Kidney (tissue), 13 donors: ENCODE measurements at regions not wholly inside any gene's neighbourhood (a gene's known extent, or its start where the extent isn't known, plus 50 kb on each side); places are given as distances from the start of the nearest gene placed in this dataset.

Experiments used
- DNase-seq, 5 donors: peaks; one replicate each; pipeline ENCODE4 v3.0.0-alpha.2; 2013 to 2020
- FAIRE-seq: peaks from 2 replicates; lab custom pipeline; 2012; peaks lifted over from hg19 to GRCh38; lab: Jason Lieb, UNC
- H3K27ac ChIP-seq, 2 donors: one replicate each; pipeline ENCODE4 v1.7.0; 2013; ENCODE audit warnings: low read depth in 2 of 2, low read length in 2 of 2, inconsistent platforms in 1 of 2
- H3K27me3 ChIP-seq: one replicate; pipeline ENCODE4 v1.7.1; 2013; ENCODE audit warnings: low read length, inconsistent platforms; ENCODE audit not compliant: control insufficient read depth, insufficient read depth
- H3K36me3 ChIP-seq, 3 donors: one replicate each; pipeline versions ENCODE4 v1.7.0 to v1.7.1; 2013; ENCODE audit warnings: low read length in 3 of 3, control low read depth in 1 of 3, inconsistent platforms in 1 of 3; ENCODE audit not compliant: insufficient read depth in 3 of 3, control insufficient read depth in 2 of 3
- H3K4me1 ChIP-seq, 3 donors: one replicate each; pipeline versions ENCODE4 v1.7.0 to v1.7.1; 2013; ENCODE audit warnings: low read length in 3 of 3, inconsistent platforms in 1 of 3, low read depth in 1 of 3; ENCODE audit not compliant: control insufficient read depth in 2 of 3, insufficient read depth in 2 of 3
- H3K4me3 ChIP-seq, 3 donors: one replicate each; pipeline versions ENCODE4 v1.7.0 to v1.8.1; 2013; ENCODE audit warnings: low read length in 3 of 3, control low read depth in 1 of 3, inconsistent platforms in 1 of 3
- H3K9ac ChIP-seq, 3 donors: one replicate each; pipeline versions ENCODE4 v1.7.0 to v1.7.1; 2013; ENCODE audit warnings: low read length in 3 of 3, control low read depth in 1 of 3, inconsistent platforms in 1 of 3
- H3K9me3 ChIP-seq, 3 donors: one replicate each; pipeline versions ENCODE4 v1.7.0 to v1.7.1; 2013; ENCODE audit warnings: low read length in 3 of 3, control low read depth in 1 of 3, inconsistent platforms in 1 of 3; ENCODE audit not compliant: control insufficient read depth in 2 of 3, insufficient read depth in 1 of 3
- intact Hi-C: fragments of 100-400 bp; cut with DNase I; formaldehyde crosslinking; loops from one replicate; pipeline ENCODE4 v1.11.1; 2022
- TF ChIP-seq, protein P1 (sequence below): IDR thresholded peaks from 3 replicates; pipeline ENCODE4 v1.5.1; 2012; ENCODE audit warnings: mild to moderate bottlenecking, moderate library complexity, borderline replicate concordance; ENCODE audit not compliant: insufficient read depth; ENCODE audit errors: extremely low read depth
- donor health status: control.
- donor health status: control.
- donor health status: control.
- donor health status: control.
- donor health status: control.
- donor health status: DM: yes; HTN: yes; CAD: no.
- donor health status: Normal renal cell carcinoma (clear cell type).

DNA sequence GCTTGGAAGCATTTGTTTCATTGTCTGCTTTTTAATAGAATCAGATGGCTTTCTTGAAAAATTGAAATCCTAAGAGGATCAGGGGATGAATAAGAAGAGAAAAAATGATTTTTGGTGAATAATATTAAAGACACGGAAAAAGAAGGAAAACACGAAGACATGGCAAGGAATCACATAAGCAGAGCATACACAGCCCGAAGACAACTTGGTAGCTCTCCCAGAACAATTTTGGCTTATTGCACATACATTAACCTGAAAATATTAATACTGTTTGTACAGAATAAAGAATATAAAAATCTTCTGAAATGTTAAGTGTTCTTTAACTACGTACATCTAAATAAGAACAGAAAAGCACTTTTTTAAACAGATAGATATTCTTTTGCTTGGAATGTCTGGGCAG, 150.0 kb downstream of the SHOX2 start:
- no peak for FAIRE-seq

DNA sequence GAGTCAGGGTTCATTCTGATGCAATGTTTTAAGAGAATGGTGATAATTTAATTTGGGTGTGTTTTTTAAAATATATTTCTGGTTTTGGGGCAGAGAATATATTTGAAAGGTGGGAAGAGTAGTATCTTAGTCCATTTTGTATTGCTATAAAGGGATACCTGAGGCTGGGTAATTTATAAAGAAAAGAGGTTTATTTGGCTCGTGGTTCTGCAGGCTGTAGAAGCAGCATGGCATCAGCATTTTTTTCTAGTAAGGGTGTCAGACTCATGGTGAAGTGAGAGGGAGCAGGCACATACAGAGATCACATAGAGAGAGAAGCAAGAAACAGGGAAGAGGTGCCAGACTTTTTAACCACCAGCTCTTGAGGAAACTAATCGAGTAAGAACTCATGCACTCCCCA, 152.7 kb downstream of the SHOX2 start:
- Histone ChIP-seq H3K36me3 (no peaks in the 10 kb centered on the region), H3K27ac (no peak overlapping the region), H3K4me1 (no peaks in the 10 kb centered on the region), H3K27me3 (peaks cover 3% of the 10 kb centered on the region), H3K4me3 (no peak overlapping the region), H3K9me3 (no peaks in the 10 kb centered on the region), H3K9ac (no peak overlapping the region)
- DNase-seq (no peak), FAIRE-seq (no peak)
- TF ChIP-seq, protein P1, sequence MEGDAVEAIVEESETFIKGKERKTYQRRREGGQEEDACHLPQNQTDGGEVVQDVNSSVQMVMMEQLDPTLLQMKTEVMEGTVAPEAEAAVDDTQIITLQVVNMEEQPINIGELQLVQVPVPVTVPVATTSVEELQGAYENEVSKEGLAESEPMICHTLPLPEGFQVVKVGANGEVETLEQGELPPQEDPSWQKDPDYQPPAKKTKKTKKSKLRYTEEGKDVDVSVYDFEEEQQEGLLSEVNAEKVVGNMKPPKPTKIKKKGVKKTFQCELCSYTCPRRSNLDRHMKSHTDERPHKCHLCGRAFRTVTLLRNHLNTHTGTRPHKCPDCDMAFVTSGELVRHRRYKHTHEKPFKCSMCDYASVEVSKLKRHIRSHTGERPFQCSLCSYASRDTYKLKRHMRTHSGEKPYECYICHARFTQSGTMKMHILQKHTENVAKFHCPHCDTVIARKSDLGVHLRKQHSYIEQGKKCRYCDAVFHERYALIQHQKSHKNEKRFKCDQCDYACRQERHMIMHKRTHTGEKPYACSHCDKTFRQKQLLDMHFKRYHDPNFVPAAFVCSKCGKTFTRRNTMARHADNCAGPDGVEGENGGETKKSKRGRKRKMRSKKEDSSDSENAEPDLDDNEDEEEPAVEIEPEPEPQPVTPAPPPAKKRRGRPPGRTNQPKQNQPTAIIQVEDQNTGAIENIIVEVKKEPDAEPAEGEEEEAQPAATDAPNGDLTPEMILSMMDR = no peak
- intact Hi-C loops = no loop called here

More for the DNA sequence above, 150.0 kb downstream of the SHOX2 start:
- Histone ChIP-seq H3K4me1 (no peaks in the 10 kb centered on the region), H3K9me3 (no peaks in the 10 kb centered on the region), H3K27me3 (peaks cover 3% of the 10 kb centered on the region), H3K36me3 (no peaks in the 10 kb centered on the region), H3K4me3 (no peak overlapping the region), H3K9ac (no peak overlapping the region), H3K27ac (no peak overlapping the region)
- no peak for DNase-seq
- intact Hi-C loops = no loop called here
- TF ChIP-seq, protein P1 = no peak

DNA sequence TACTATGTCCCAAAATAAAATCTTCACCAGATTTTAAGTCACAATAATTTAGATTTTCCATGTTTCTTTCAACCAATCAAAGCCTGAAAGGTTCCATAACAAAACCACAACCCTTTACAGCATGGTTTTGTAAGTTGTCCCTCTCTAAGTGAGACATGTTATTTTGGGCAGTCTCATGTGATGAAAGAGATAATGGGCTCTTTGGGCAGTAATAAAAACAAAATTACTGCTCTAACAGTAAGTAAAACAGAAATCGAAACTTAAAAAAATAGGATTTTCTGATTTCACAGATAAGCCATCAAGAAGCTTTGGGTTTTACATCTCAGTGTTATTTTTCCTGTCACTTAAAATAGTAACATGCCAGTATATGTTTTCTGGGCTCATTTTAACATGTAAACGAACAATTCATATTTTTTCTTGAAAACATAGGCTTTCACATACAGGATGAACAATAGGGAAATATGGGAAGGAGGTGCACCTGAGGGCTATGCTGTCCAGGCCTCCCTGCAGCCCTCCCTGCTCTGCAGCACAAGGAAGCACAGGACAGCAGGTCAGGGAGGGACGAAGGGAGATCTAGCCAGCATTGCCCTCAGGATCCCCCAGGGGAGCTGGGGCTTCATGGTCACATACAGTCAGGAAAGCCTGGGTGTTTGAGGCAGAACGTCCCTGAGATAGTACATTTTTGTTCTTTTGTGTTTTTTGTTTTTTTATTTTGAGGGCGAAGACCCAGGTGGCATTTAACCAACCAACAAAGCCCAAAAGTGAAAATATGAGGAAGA, 157.4 kb downstream of the SHOX2 start:
- H3K27me3 ChIP-seq = no peaks in the 10 kb centered on the region
- no peak overlapping the region for H3K9ac ChIP-seq
- H3K36me3 ChIP-seq = no peaks in the 10 kb centered on the region
- intact Hi-C loops = no loop called here
- no peaks in the 10 kb centered on the region for H3K4me1 ChIP-seq
- DNase-seq = no peak
- no peaks in the 10 kb centered on the region for H3K9me3 ChIP-seq
- no peak for FAIRE-seq
- H3K4me3 ChIP-seq = no peak overlapping the region
- no peak overlapping the region for H3K27ac ChIP-seq
- TF ChIP-seq, protein P1 = no peak

DNA sequence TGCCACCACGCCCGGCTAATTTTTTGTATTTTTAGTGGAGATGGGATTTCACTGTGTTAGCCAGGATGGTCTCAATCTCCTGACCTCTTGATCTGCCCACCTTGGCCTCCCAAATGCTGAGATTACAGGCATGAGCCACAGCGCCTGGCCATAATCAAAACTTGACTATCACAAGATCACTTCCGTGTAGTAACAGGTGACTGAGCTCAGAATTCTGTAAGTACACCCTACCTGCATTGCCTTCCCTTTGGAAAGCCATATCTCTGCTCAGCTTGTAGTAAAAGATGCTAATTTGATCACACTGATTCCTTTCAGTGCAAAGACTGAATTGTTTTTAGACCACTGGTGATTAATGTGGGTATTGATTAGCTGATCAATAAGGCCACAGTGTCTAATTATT, 167.1 kb downstream of the SHOX2 start:
- Histone ChIP-seq H3K4me1 (no peaks in the 10 kb centered on the region), H3K9me3 (no peaks in the 10 kb centered on the region), H3K27me3 (no peaks in the 10 kb centered on the region), H3K36me3 (no peaks in the 10 kb centered on the region), H3K4me3 (no peak overlapping the region), H3K27ac (no peak overlapping the region), H3K9ac (no peak overlapping the region)
- TF ChIP-seq, protein P1 = no peak
- intact Hi-C loops = no loop called here
- FAIRE-seq (no peak), DNase-seq (no peak)
